ENCODE measurements at regions not wholly inside any gene's neighbourhood (a gene's known extent, or its start where the extent isn't known, plus 50 kb on each side); places are given as distances from the start of the nearest gene placed in this dataset.

- no peak for TF ChIP-seq TAF1 (IDR thresholded peaks at IDR 0.05; ENCODE audit: low read depth, low read length)
- TF ChIP-seq POLR2AphosphoS5 (IDR thresholded peaks at IDR 0.05; ENCODE audit: low read depth, low read length): no peak
- TF ChIP-seq POLR2A (IDR thresholded peaks at IDR 0.05; ENCODE audit: low read depth, low read length): no peak
Measured at GRCh38 chr12:124665511-124665910, 98.1 kb upstream of the NCOR2 start.

Measured in GM12891 (cell line).